Breast epithelium (tissue), 3 donors: ENCODE measurements at regions not wholly inside any gene's neighbourhood (a gene's known extent, or its start where the extent isn't known, plus 50 kb on each side); places are given as distances from the start of the nearest gene placed in this dataset.

ENCODE experiments used
- CTCF ChIP-seq, 3 donors: fragments of 450-650 bp; IDR thresholded peaks; one replicate each; pipeline ENCODE4 v1.5.1; 2016 to 2017; ENCODE audit warnings: antibody characterized with exemption in 3 of 3, mild to moderate bottlenecking in 3 of 3, moderate library complexity in 3 of 3
- POLR2A ChIP-seq: fragments of 450-650 bp; IDR thresholded peaks from one replicate; pipeline ENCODE4 v1.6.1; 2016; ENCODE audit warnings: antibody characterized with exemption, mild to moderate bottlenecking, moderate library complexity

GRCh38 chr13:65342541-65343337 is 1887.4 kb downstream of the PCDH9 start:
- TF ChIP-seq CTCF (IDR thresholded peaks at IDR 0.05), result no peak
- TF ChIP-seq POLR2A, result no peak
